HG03045 (cell line): ENCODE measurements at regions not wholly inside any gene's neighbourhood (a gene's known extent, or its start where the extent isn't known, plus 50 kb on each side); places are given as distances from the start of the nearest gene placed in this dataset.
"Not testable (repeated sequence)": the region's sequence is repeated elsewhere in the genome, so short reads cannot be mapped to it uniquely, and the experiment has no call there.

Source experiments
- ATAC-seq: cut with Tn5 transposase; IDR thresholded peaks from one replicate; pipeline ENCODE4 v1.9.1; 2021; ENCODE audit warnings: mild to moderate bottlenecking, moderate library complexity; ENCODE audit not compliant: unreplicated experiment

- not testable (repeated sequence) for ATAC-seq
These were observed 520.7 kb upstream of the RORB start for GRCh38 chr9:73976424-73976823.

- no peak for ATAC-seq
These were observed 517.3 kb upstream of the RORB start for GRCh38 chr9:73979894-73980264.

GRCh38 chr9:73980754-73981153 is 516.4 kb upstream of the RORB start:
- no peak for ATAC-seq

GRCh38 chr9:73981405-73981804 is 515.7 kb upstream of the RORB start:
- ATAC-seq = no peak

GRCh38 chr9:73995836-73996235 is 501.3 kb upstream of the RORB start:
- ATAC-seq = no peak

GRCh38 chr9:73996844-73997243 is 500.3 kb upstream of the RORB start:
- ATAC-seq = no peak

GRCh38 chr9:74001382-74001781 is 495.8 kb upstream of the RORB start:
- no peak for ATAC-seq

- no peak for ATAC-seq
These were observed 490.2 kb upstream of the RORB start for GRCh38 chr9:74006935-74007334.

- no peak for ATAC-seq
These were observed 489.3 kb upstream of the RORB start for GRCh38 chr9:74007833-74008232.

- no peak for ATAC-seq
These were observed 481.1 kb upstream of the RORB start for GRCh38 chr9:74016004-74016403.

GRCh38 chr9:74025402-74025925 is 471.7 kb upstream of the RORB start:
- no peak for ATAC-seq

GRCh38 chr9:74032421-74032820 is 464.7 kb upstream of the RORB start:
- no peak for ATAC-seq

- no peak for ATAC-seq
These were observed 461.3 kb upstream of the RORB start for GRCh38 chr9:74035786-74036185.

GRCh38 chr9:74036549-74037231 is 460.4 kb upstream of the RORB start:
- ATAC-seq = no peak

GRCh38 chr9:74037274-74037673 is 459.9 kb upstream of the RORB start:
- no peak for ATAC-seq

GRCh38 chr9:74041588-74041987 is 455.5 kb upstream of the RORB start:
- ATAC-seq = no peak

GRCh38 chr9:74044844-74045243 is 452.3 kb upstream of the RORB start:
- ATAC-seq = no peak

- ATAC-seq = no peak
These were observed 441.1 kb upstream of the RORB start for GRCh38 chr9:74056023-74056422.

- not testable (repeated sequence) for ATAC-seq
These were observed 440.1 kb upstream of the RORB start for GRCh38 chr9:74057051-74057450.

- ATAC-seq = no peak
These were observed 432.4 kb upstream of the RORB start for GRCh38 chr9:74064702-74065101.

GRCh38 chr9:74066128-74066527 is 431.0 kb upstream of the RORB start:
- ATAC-seq = no peak

- no peak for ATAC-seq
These were observed 430.5 kb upstream of the RORB start for GRCh38 chr9:74066605-74067004.

GRCh38 chr9:74071502-74071901 is 425.6 kb upstream of the RORB start:
- no peak for ATAC-seq
